OCI-LY7 (cell line): ENCODE measurements at regions not wholly inside any gene's neighbourhood (a gene's known extent, or its start where the extent isn't known, plus 50 kb on each side); places are given as distances from the start of the nearest gene placed in this dataset.

ENCODE experiments used
- BruUV-seq: library from RNA; stranded (reverse); fragments of 400-500 nt; replicated peaks from 2 replicates; lab custom pipeline; 2021; lab: Mats Ljungman, UMichigan
- CTCF ChIA-PET: fragments of 300-600 bp; sonication (Branson Sonifier 250); formaldehyde crosslinking; loops from one replicate; lab custom pipeline; 2022; ENCODE audit warnings: antibody characterized with exemption; ENCODE audit not compliant: unreplicated experiment; lab: Charles Lee
- POLR2A ChIA-PET: fragments of 300-600 bp; sonication (Branson Sonifier 250); formaldehyde crosslinking; loops from one replicate; lab custom pipeline; 2022; ENCODE audit warnings: antibody characterized with exemption; lab: Charles Lee
- DNase-seq: peaks from one replicate; pipeline ENCODE4 v3.0.0-alpha.2; 2015; ENCODE audit warnings: low spot score
- H2AFZ ChIP-seq: fragments of 200-600 bp; sonication (generic), shearing (Covaris generic); 2 replicates; pipeline ENCODE4 v1.6.1; 2014; ENCODE audit warnings: mild to moderate bottlenecking, antibody characterized with exemption, low read length, moderate library complexity
- H3K27ac ChIP-seq: fragments of 200-600 bp; sonication (generic); 2 replicates; pipeline ENCODE4 v1.5.1; 2014; ENCODE audit warnings: mixed run types, low read depth, mild to moderate bottlenecking, moderate library complexity, low read length, inconsistent platforms; ENCODE audit not compliant: poor library complexity, severe bottlenecking
- H3K36me3 ChIP-seq: fragments of 200-600 bp; sonication (generic); 2 replicates; pipeline ENCODE4 v1.6.1; 2014; ENCODE audit warnings: mild to moderate bottlenecking, antibody characterized with exemption, low read length, moderate library complexity, mixed read lengths; ENCODE audit not compliant: insufficient read depth
- H3K4me1 ChIP-seq: fragments of 200-600 bp; sonication (generic); 2 replicates; pipeline ENCODE4 v1.5.1; 2014; ENCODE audit warnings: mild to moderate bottlenecking, low read length; ENCODE audit not compliant: insufficient read depth, poor library complexity, severe bottlenecking
- H3K4me2 ChIP-seq: fragments of 200-600 bp; sonication (generic); 2 replicates; pipeline ENCODE4 v1.6.1; 2014; ENCODE audit warnings: mild to moderate bottlenecking, low read length
- H3K4me3 ChIP-seq: fragments of 200-600 bp; sonication (generic); 2 replicates; pipeline ENCODE4 v1.5.1; 2014; ENCODE audit warnings: mild to moderate bottlenecking, low read depth, low read length; ENCODE audit not compliant: poor library complexity, severe bottlenecking
- H3K79me2 ChIP-seq: fragments of 200-600 bp; sonication (generic); 2 replicates; pipeline ENCODE4 v1.6.1; 2016; ENCODE audit warnings: low read depth, mild to moderate bottlenecking, low read length, moderate library complexity, mixed read lengths; ENCODE audit not compliant: insufficient read depth
- H3K9me2 ChIP-seq: fragments of 200-600 bp; sonication (generic); 2 replicates; pipeline ENCODE4 v1.6.1; 2016; ENCODE audit warnings: mild to moderate bottlenecking, low read length, mixed read lengths; ENCODE audit not compliant: insufficient read depth
- H3K9me3 ChIP-seq: fragments of 200-600 bp; sonication (generic); 2 replicates; pipeline ENCODE4 v1.6.1; 2014; ENCODE audit warnings: mild to moderate bottlenecking, mixed run types, low read length, mixed read lengths
- H4K20me1 ChIP-seq: fragments of 200-600 bp; sonication (generic); 2 replicates; pipeline ENCODE4 v1.6.1; 2014; ENCODE audit warnings: mild to moderate bottlenecking, antibody characterized with exemption, low read length, moderate library complexity, mixed read lengths; ENCODE audit not compliant: insufficient read depth
- CTCF ChIP-seq: fragments of 200-600 bp; sonication (generic); conservative IDR thresholded peaks from 2 replicates; pipeline ENCODE4 v1.5.1; 2014; ENCODE audit warnings: mild to moderate bottlenecking, antibody characterized with exemption, low read length, moderate library complexity, mixed read lengths
- EZH2phosphoT487 ChIP-seq: fragments of 200-600 bp; sonication (generic); IDR thresholded peaks from 2 replicates; pipeline ENCODE4 v1.6.1; 2018; ENCODE audit warnings: low read depth, borderline replicate concordance, mild to moderate bottlenecking, mixed run types, antibody characterized with exemption, low read length, moderate library complexity, mixed read lengths
- intact Hi-C: fragments of 100-400 bp; cut with micrococcal nuclease; formaldehyde crosslinking; loops from one replicate; pipeline ENCODE4 v1.10.0; 2022; ENCODE audit not compliant: unreplicated experiment

- CTCF ChIA-PET, result no interaction called here
These were observed 100.3 kb upstream of the TNFAIP3 start for GRCh38 chr6:137766596-137767370.

GRCh38 chr6:137767465-137767864 is 99.6 kb upstream of the TNFAIP3 start:
- POLR2A ChIA-PET, result interaction anchor here (1.1 to 2.5 kb wide), 3 partner anchors 8 to 13 kb away, joined by 3 to 14 read pairs (median 8); no protein-coding TSS in a partner anchor
- no TSS peak for BruUV-seq
- no peaks in the 10 kb centered on the region for H3K9me3 ChIP-seq
- H3K36me3 ChIP-seq, result no peaks in the 10 kb centered on the region
- intact Hi-C loops, result loop anchor here (5.0 kb wide), 1 partner anchor 60 kb away; no protein-coding TSS in a partner anchor
- H4K20me1 ChIP-seq, result no peaks in the 10 kb centered on the region
- CTCF ChIA-PET, result interaction anchor here (1.8 kb wide), 1 partner anchor 10 kb away, joined by 5 read pairs; no protein-coding TSS in a partner anchor
- H3K27ac ChIP-seq, result no peak overlapping the region
- peaks cover 12% of the 10 kb centered on the region for H3K4me1 ChIP-seq
- H3K9me2 ChIP-seq, result no peaks in the 10 kb centered on the region
- no peak for DNase-seq
- no peak for TF ChIP-seq CTCF
- no peak overlapping the region for H3K4me2 ChIP-seq
- peak overlapping the region; percentile 66 for H2AFZ ChIP-seq
- H3K4me3 ChIP-seq, result no peak overlapping the region
- no peaks in the 10 kb centered on the region for H3K79me2 ChIP-seq

More at GRCh38 chr6:137766596-137767370, 100.3 kb upstream of the TNFAIP3 start:
- H3K4me1 ChIP-seq, result peaks cover 12% of the 10 kb centered on the region
- no peaks in the 10 kb centered on the region for H3K36me3 ChIP-seq
- no peak for DNase-seq
- BruUV-seq, result no TSS peak
- intact Hi-C loops, result loop anchor here (5.0 kb wide), 1 partner anchor 59 kb away; no protein-coding TSS in a partner anchor
- H2AFZ ChIP-seq, result no peak overlapping the region
- H3K4me3 ChIP-seq, result no peak overlapping the region
- no peaks in the 10 kb centered on the region for H3K9me2 ChIP-seq
- H3K79me2 ChIP-seq, result no peaks in the 10 kb centered on the region
- no peak overlapping the region for H3K4me2 ChIP-seq
- H4K20me1 ChIP-seq, result no peaks in the 10 kb centered on the region
- no peaks in the 10 kb centered on the region for H3K9me3 ChIP-seq
- H3K27ac ChIP-seq, result no peak overlapping the region
- POLR2A ChIA-PET, result interaction anchor here (1.0 to 2.5 kb wide), 5 partner anchors 7 to 22 kb away, joined by 3 to 14 read pairs (median 6); no protein-coding TSS in a partner anchor
- TF ChIP-seq CTCF (no peak), EZH2phosphoT487 (no peak)
